Mammary epithelial cell (primary cell): ENCODE measurements at regions not wholly inside any gene's neighbourhood (a gene's known extent, or its start where the extent isn't known, plus 50 kb on each side); places are given as distances from the start of the nearest gene placed in this dataset.

Experiments
- CTCF ChIP-seq, 2 donors: IDR thresholded peaks in 1 of 2; conservative IDR thresholded peaks in 1 of 2; 2 replicates each; pipeline ENCODE4 v1.5.1; 2011 to 2012; ENCODE audit warnings: inconsistent platforms in 2 of 2, low read length in 2 of 2, mild to moderate bottlenecking in 2 of 2, control low read depth in 1 of 2, low read depth in 1 of 2; ENCODE audit not compliant: insufficient read depth in 1 of 2; ENCODE audit errors: extremely low read depth in 1 of 2
- EZH2 ChIP-seq: IDR thresholded peaks from 2 replicates; pipeline ENCODE4 v1.6.1; 2012; ENCODE audit warnings: low read length, inconsistent platforms, borderline replicate concordance

GRCh38 chr2:193584522-193584938 lies 1389.8 kb upstream of the TMEFF2 start:
- TF ChIP-seq CTCF (conservative IDR thresholded peaks at IDR 0.05 in 1 of 2, IDR thresholded peaks at IDR 0.05 in 1 of 2; ENCODE audit: extremely low read depth in 1 of 2, insufficient read depth in 1 of 2, low read depth in 1 of 2, low read length in 2 of 2): peak; percentile 49 to 69
- no peak for TF ChIP-seq EZH2
